Spleen (tissue), 11 donors: ENCODE measurements at regions not wholly inside any gene's neighbourhood (a gene's known extent, or its start where the extent isn't known, plus 50 kb on each side); places are given as distances from the start of the nearest gene placed in this dataset.

Experiments
- DNase-seq: peaks from one replicate; pipeline ENCODE4 v3.0.0-alpha.2; 2020
- H3K27ac ChIP-seq, 8 donors: fragments of 200-600 bp; sonication (generic) in 7 of 8; 1 replicate in 4 of 8; 2 replicates in 4 of 8; pipeline versions ENCODE4 v1.5.0 to v1.8.0; 2016 to 2021; ENCODE audit warnings: inconsistent platforms in 4 of 8, mild to moderate bottlenecking in 4 of 8, moderate library complexity in 1 of 8
- H3K27me3 ChIP-seq, 7 donors: fragments of 200-600 bp; sonication (generic) in 6 of 7; replicated peaks in 1 of 7; 1 replicate in 4 of 7; 2 replicates in 3 of 7; pipeline versions ENCODE4 v1.5.0 to v1.8.0; 2016 to 2021; ENCODE audit warnings: inconsistent platforms in 3 of 7, mild to moderate bottlenecking in 1 of 7
- H3K36me3 ChIP-seq, 6 donors: fragments of 200-600 bp; sonication (generic) in 5 of 6; 1 replicate in 4 of 6; 2 replicates in 2 of 6; pipeline versions ENCODE4 v1.5.0 to v1.8.0; 2016 to 2021; ENCODE audit warnings: inconsistent platforms in 2 of 6
- H3K4me1 ChIP-seq, 6 donors: fragments of 200-600 bp; sonication (generic) in 5 of 6; 1 replicate in 3 of 6; 2 replicates in 3 of 6; pipeline versions ENCODE4 v1.5.0 to v1.8.0; 2016 to 2021; ENCODE audit warnings: inconsistent platforms in 3 of 6
- H3K4me3 ChIP-seq, 8 donors: fragments of 200-600 bp; sonication (generic) in 7 of 8; 1 replicate in 4 of 8; 2 replicates in 4 of 8; pipeline versions ENCODE4 v1.5.0 to v1.8.0; 2016 to 2021; ENCODE audit warnings: inconsistent platforms in 4 of 8, mild to moderate bottlenecking in 4 of 8, moderate library complexity in 2 of 8
- H3K9me3 ChIP-seq, 8 donors: fragments of 200-600 bp; sonication (generic) in 7 of 8; 1 replicate in 4 of 8; 2 replicates in 4 of 8; pipeline versions ENCODE4 v1.5.0 to v1.8.0; 2016 to 2021; ENCODE audit warnings: inconsistent platforms in 4 of 8
- CTCF ChIP-seq, 11 experiments: fragments of 200-600 bp in 7 of 11; fragments of 450-650 bp in 4 of 11; sonication (generic) in 4 of 11; IDR thresholded peaks in 8 of 11; conservative IDR thresholded peaks in 3 of 11; 1 replicate in 7 of 11; 2 replicates in 4 of 11; pipeline versions ENCODE4 v1.4.0 to v1.8.0; 2016 to 2021; ENCODE audit warnings: antibody characterized with exemption in 11 of 11, inconsistent platforms in 4 of 11, mild to moderate bottlenecking in 1 of 11
- POLR2A ChIP-seq, 3 donors: fragments of 450-650 bp; IDR thresholded peaks; one replicate each; pipeline ENCODE4 v1.5.1; 2017; ENCODE audit warnings: antibody characterized with exemption in 3 of 3, mild to moderate bottlenecking in 1 of 3
- POLR2AphosphoS5 ChIP-seq, 3 donors: sonication (generic); formaldehyde crosslinking; IDR thresholded peaks; one replicate each; pipeline ENCODE4 v1.5.1; 2017; ENCODE audit warnings: antibody characterized with exemption in 3 of 3
- WGBS, 5 donors: extraction: QIAGEN DNeasy Blood & Tissue Kit in 3 of 5; methylation state at CpG; one replicate each; pipeline versions ENCODE4 v1.1.5 to v1.1.7; 2013 to 2018; 5-methylcytosine and 5-hydroxymethylcytosine counted together
- intact Hi-C: fragments of 100-400 bp; cut with DNase I; formaldehyde crosslinking; loops from one replicate; pipeline ENCODE4 v1.15.0; 2023; ENCODE audit warnings: low total_unique reads
- donor health status: healthy with polysubstance abuse.
- donor health status: DM: no; HTN: no; CAD: no; lungs with moderate emphysema.
- donor health status: DM: no; HTN: no; CAD: no.
- donor health status: Bipolar disorder and iron deficiency.
- donor health status: healthy.
- donor health status: DM: no; HTN: no; CAD: no.
- donor health status: DM: yes; HTN: yes; CAD: no.

GRCh38 chr3:94398036-94398435 lies 335.2 kb downstream of the NSUN3 start:
- no peaks in the 10 kb centered on the region for H3K4me1 ChIP-seq
- no peak overlapping the region for H3K4me3 ChIP-seq
- no peak overlapping the region for H3K27ac ChIP-seq
- TF ChIP-seq POLR2A (IDR thresholded peaks at IDR 0.05) (no peak), POLR2AphosphoS5 (IDR thresholded peaks at IDR 0.05) (no peak), CTCF (IDR thresholded peaks at IDR 0.05 in 8 of 11, conservative IDR thresholded peaks at IDR 0.05 in 3 of 11) (no peak)
- H3K9me3 ChIP-seq, result no peaks in the 10 kb centered on the region
- DNase-seq, result no peak
- intact Hi-C loops, result no loop called here
- WGBS, 5 donors, result 76 to 93% (median 87%) methylated on average over 1 of the region's 1 CpG
- no peaks in the 10 kb centered on the region for H3K36me3 ChIP-seq
- H3K27me3 ChIP-seq, result no peaks in the 10 kb centered on the region

- no peak overlapping the region for H3K4me3 ChIP-seq
- H3K27me3 ChIP-seq, result no peaks in the 10 kb centered on the region
- intact Hi-C loops, result no loop called here
- no peak overlapping the region for H3K27ac ChIP-seq
- H3K4me1 ChIP-seq, result no peaks in the 10 kb centered on the region
- H3K36me3 ChIP-seq, result no peaks in the 10 kb centered on the region
- DNase-seq, result no peak
- peaks cover 0 to 3% (median 0%) of the 10 kb centered on the region in 8 donors for H3K9me3 ChIP-seq
- TF ChIP-seq POLR2AphosphoS5 (IDR thresholded peaks at IDR 0.05) (no peak), CTCF (IDR thresholded peaks at IDR 0.05 in 8 of 11, conservative IDR thresholded peaks at IDR 0.05 in 3 of 11) (no peak), POLR2A (IDR thresholded peaks at IDR 0.05) (no peak)
Observed at GRCh38 chr3:94401466-94401865, 338.6 kb downstream of the NSUN3 start.

GRCh38 chr3:94402126-94402525 lies 339.3 kb downstream of the NSUN3 start:
- TF ChIP-seq CTCF (IDR thresholded peaks at IDR 0.05 in 8 of 11, conservative IDR thresholded peaks at IDR 0.05 in 3 of 11), result no peak
- TF ChIP-seq POLR2A (IDR thresholded peaks at IDR 0.05), result no peak
- no peak for TF ChIP-seq POLR2AphosphoS5 (IDR thresholded peaks at IDR 0.05)
- intact Hi-C loops, result no loop called here
- DNase-seq, result no peak
- no peak overlapping the region for H3K27ac ChIP-seq
- no peaks in the 10 kb centered on the region for H3K4me1 ChIP-seq
- H3K4me3 ChIP-seq, result no peak overlapping the region
- H3K27me3 ChIP-seq, result no peaks in the 10 kb centered on the region
- no peaks in the 10 kb centered on the region for H3K36me3 ChIP-seq
- 73 to 97% (median 84%) methylated on average over 1 of the region's 1 CpG for WGBS, 5 donors
- H3K9me3 ChIP-seq, result peaks cover 0 to 3% (median 0%) of the 10 kb centered on the region in 8 donors

- 72 to 91% (median 81%) methylated on average over 5 of the region's 5 CpGs for WGBS, 5 donors
- no peak for DNase-seq
- Histone ChIP-seq H3K4me3 (no peak overlapping the region), H3K4me1 (no peaks in the 10 kb centered on the region), H3K27me3 (no peaks in the 10 kb centered on the region), H3K36me3 (no peaks in the 10 kb centered on the region), H3K9me3 (peaks cover 0 to 3% (median 0%) of the 10 kb centered on the region in 8 donors), H3K27ac (no peak overlapping the region)
- no peak for TF ChIP-seq POLR2AphosphoS5 (IDR thresholded peaks at IDR 0.05)
- no peak for TF ChIP-seq CTCF (IDR thresholded peaks at IDR 0.05 in 8 of 11, conservative IDR thresholded peaks at IDR 0.05 in 3 of 11)
- TF ChIP-seq POLR2A (IDR thresholded peaks at IDR 0.05), result no peak
- intact Hi-C loops, result no loop called here
Observed at GRCh38 chr3:94405258-94406035, 342.6 kb downstream of the NSUN3 start.
